Stimulated activated naive CD8-positive, alpha-beta T cell treated with anti-CD3 and anti-CD28 coated beads, Interleukin-15, Interleukin-2, amounts not matched to agents 100 U/mL and 50 U/mL, for 24 hours (primary cell): ENCODE measurements at regions not wholly inside any gene's neighbourhood (a gene's known extent, or its start where the extent isn't known, plus 50 kb on each side); places are given as distances from the start of the nearest gene placed in this dataset.
A peak's percentile ranks its signal among the peaks of the same experiment; 100 is the strongest.

Experiments
- ATAC-seq: fragments of 150-1000 bp; cut with Tn5 transposase; one replicate; pipeline ENCODE4 v1.10.0; 2021
- DNase-seq: peaks from one replicate; pipeline ENCODE4 v3.0.0; 2021

DNA sequence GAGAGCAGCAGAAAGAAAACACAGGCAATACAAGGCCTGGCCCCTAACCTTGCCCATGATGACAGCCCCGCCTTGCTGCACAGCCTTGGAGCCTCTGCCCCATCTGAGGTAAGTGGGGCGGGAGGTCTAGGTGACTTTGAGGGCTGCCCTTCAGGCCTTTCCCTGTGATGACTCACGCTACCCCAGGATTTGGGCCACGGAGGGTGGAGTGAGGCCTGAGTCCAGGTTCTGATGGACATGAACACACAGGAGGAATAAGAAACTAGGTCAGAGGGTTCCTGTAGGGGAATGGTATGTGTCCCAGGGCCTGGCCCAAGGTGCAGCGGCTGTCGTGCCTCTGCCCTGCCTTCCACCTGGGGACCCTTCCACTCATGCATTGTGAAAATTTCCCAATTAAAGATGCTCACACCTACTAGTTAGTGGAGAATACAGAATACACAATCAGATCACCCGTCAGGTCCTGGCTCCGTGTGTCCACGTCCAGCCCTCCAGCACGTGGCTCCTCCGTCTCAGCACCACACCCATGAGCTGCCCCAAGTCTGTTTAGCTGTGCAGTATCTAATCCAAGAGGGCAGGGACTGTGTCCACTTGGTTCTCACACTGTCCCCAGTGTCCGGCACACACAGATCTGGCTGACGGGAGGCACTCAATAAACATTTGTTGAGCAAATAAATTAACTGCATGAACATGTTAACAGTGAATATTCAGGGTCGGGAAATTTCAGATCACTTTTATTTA, 111.0 kb downstream of the CHST1 start:
- DNase-seq = no peak
- no peak for ATAC-seq

DNA sequence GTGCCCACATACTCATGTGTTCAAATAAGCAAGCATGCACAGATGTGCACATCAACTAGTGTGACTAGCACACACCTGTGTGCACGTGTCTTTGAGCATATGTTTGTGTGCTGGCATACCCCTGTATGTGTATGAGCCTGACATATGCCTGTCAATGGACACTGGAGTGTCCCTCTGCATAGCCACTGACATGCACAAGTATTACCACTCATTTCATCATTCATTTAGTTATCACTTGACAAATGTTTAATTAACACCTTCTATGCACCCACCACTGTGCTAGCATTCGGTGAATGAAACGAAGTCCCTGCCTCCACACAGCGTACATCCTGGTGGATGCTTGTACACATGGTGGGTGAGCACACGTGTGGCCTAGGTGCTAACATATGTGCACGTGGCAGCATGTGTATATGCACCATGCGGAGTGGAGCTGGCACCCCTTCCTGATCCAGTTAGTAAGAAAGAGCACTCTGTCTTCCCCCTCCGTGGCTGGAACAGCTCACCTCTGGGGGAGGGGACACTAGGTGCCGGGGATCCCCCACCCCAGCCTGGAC, 112.0 kb downstream of the CHST1 start:
- ATAC-seq = no peak
- no peak for DNase-seq

DNA sequence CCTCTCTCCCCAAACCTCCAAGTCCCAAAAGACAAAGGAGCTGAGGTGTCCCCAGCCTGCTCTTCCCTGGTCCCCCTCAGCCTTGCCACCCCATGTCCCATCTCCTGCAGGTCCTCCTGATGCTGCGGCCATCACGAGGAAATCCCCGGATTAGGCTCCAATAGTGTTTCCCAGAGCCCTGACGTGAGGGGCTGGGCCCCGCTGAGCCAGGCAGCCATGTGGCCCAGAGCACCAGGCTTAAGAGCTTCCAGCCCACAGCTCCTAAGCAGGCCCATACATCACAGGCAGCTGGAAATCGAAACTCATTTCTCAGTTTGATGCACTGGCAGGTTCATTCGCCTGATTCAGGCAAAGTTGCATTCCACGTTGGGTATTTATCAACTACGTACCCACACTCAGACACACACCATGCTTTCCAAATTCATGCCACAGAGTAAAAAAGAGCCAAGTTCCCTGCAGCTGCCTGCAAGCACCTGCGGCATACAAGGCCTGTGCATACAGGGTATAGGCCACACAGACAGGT, 114.2 kb downstream of the CHST1 start:
- DNase-seq = no peak
- no peak for ATAC-seq

DNA sequence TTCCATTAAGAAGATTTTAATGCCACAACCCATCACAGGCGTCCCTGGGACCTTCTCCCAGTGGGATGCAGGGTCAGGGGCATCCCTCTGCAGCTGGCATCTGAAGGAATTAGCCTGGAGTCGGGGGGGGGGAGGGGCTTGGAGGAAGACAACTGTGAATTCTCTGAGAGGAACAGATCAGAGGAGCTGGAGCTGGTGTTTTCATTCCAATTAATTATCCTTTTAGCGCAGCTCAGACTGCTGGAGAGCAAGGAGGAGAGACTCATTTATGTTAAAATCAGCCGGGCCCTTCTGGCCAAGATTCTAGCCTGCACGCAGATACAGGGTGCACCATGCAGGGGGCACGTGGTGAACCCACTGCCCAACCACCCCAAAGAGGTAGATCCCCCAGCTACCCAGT, 116.2 kb downstream of the CHST1 start:
- ATAC-seq (no peak), DNase-seq (no peak)

DNA sequence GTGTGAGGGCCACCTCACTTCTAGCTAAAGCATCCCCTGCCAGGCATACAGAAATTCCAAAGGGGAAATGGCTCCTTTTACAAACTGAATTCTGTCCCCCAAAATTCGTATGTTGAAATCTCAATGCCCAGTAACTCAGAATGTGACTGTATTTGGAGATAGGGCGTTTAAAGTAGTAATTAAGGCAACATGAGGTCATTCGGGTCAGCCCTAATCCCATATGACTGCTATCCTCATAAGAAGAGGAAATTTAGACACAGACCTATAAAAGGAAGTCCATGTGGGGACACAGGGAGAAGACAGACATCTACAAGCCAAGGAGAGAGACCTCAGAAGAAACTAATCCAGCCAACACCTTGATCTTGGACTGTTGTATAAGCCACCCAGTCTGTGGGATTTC, 119.1 kb downstream of the CHST1 start:
- ATAC-seq (no peak), DNase-seq (no peak)

DNA sequence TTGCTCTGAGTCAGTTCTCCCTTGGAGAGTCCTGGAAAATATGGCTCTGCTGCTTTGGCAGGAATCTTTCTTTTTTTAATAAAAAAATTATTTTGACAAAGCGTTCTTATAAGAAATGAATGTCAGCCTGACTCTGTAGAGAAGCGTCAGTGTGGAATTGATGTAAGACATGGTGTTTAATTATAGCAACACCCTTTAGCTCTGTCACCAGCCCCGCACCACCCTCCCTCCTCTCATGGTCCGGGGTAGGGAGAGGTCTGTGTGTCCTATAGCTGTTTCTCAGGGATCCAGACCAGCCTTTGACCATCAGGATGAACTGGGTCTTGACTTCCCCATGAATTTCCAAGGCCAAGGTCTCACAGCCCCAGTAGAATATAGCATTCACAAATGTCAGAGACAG, 120.6 kb downstream of the CHST1 start:
- DNase-seq = no peak
- ATAC-seq = no peak

DNA sequence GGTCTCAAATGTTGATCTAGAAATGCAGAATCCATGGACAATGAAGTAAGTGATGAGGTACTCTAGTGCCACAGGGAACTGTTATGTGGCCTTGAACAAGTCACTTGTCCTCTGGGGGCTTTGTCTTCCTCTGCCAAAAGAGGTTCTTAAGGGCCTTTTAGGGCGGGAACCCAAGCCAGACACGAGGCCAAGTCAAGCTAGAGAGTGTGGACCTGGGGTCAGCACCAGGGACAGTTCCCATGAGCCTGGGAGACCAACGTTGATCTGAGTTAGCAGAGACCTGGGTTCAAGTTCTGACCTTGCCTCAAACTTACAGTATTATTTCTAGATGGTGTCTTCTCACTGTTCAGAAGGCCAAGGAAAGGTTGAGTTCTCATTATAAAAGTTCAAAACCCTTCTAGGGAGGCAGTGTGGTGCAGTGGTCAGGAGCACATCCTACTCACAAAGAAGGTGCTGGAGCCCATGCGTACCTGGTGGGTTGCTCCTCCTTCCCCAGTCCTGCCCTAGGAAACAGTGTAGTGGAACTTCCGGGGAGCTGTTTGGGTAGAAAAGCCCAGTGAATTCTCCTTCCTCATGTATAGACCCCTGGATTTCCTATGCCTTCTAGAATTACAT, 121.5 kb downstream of the CHST1 start:
- DNase-seq (peak; percentile 21), ATAC-seq (no peak)

DNA sequence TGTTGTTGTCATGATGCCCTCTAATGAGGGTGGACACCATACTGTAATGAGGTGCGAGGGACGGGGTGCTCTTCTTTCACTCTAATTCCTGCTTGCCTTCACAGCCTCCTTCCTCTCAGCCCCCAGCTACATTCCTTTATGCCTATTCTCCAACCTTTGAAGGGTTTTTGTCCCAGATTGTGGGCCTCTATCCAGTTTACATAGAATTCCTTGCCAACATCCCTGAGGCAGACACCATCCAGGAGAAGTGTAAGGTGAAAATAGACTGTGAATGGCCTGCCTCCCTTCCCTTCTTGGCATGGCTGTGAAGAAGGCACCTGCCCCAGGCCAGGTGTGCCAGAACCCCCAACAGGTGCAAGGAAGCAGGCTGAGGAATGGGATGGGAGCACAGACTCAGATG, 122.3 kb downstream of the CHST1 start:
- DNase-seq (no peak), ATAC-seq (no peak)

DNA sequence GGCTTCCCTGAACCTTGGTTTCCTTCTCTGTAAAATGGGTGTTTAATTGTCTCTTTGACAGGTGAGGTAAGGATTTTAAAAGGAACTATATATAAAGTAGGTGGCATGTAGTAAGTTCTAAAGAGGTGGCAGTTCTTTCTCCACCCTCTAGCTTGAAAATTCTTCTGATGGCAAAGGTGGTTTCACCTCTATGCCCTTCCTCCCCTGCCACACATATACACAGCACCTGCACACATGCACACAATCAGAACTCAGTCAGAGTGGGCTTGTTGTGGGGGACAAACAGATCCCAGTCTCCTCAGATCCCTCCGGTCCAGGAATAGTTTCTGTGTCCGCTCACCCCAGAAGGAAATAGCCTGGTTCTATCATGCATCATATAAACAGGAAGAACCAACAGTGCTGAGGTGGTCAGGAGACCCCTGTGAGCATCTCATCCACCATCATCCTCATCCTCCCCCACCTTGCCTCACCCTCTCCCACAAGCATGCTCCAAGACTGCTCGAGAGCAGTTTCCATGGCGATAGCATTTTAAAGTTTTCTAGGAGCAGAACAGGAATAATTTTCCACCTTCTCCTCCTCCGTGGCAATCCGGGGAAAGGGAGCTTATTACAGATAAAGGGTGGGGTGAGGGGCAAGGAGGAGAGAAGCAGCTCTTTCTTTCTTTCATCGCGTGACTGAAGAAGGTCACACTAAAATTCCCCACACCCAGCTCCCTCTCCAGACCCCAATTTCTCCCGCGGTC, 123.6 kb downstream of the CHST1 start:
- ATAC-seq (no peak), DNase-seq (no peak)

DNA sequence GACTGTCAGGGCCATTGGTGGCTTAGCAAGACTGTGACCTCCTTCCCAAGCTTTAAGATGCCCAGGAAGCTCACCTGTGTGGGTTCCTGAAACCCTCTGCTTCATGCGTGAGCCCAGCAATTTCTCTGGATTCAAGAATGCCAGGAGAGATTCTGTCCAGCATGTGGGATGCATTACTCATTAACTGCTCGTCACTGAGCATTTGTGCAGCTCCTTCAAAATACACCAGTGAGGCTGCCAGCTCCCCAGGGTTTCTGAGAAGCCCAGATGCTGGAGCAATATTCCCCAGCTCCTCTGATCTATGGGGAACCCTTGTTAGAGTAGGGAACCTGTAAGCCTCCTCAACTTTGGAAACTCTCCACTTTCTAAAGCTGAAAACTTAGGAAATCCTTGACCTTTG, 126.5 kb downstream of the CHST1 start:
- no peak for ATAC-seq
- no peak for DNase-seq

DNA sequence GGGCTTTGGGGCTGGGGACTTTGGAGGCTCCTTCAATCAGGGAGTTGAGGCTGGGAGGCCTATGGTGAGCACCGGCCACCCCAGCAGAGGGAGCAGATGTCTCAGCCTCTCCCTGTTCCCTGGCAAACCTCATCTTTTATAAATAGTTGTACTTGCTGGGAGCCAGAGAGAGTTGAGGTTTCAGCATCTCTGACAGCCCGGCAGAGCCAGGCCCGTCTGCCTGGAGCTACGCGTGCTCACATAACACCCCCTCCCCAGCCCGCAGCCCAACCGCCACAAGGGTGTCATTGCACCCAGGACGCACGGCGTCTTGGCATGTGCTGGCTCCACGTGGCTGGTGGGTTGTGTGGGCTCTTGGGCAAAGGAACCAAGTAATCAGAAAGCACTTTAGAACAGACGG, 127.1 kb downstream of the CHST1 start:
- ATAC-seq (no peak), DNase-seq (no peak)

DNA sequence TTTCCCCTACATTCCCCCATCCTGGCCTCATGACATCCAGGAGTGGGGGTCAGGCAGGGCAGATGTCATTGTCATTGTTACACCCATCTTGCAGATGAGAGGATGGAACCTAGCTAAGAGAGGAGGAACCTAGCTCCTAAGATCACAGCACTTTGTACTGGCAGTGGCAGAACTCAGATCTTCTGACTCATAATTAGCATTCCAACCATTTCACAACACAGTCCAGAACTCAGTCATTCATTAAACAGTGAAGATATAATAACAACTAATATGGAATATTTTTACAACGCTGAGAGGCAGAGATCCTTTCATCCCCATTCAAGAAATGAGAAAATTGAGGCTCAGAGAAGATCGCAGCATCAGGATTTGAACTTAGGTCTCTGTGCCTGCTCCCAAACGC, 127.8 kb downstream of the CHST1 start:
- no peak for DNase-seq
- no peak for ATAC-seq

DNA sequence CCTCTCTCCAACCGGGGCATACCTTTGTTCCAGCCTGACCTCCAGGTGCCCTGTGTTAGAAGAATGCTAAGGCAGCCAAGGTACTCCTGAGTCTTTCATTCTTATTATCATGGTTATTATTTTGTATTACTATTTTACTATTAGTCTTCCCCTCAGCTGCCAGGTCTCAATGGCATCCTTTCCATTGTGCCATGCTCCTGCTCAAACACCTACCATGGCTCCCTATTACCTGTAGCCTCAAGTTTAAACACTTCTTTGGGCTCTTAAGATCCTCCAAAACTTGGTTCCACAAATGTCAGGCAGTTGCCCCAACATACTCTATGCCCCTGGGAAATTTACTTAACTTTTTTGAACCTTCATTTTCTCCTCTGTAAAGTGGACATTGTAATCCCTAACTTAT, 130.4 kb downstream of the CHST1 start:
- ATAC-seq = no peak
- DNase-seq = no peak

DNA sequence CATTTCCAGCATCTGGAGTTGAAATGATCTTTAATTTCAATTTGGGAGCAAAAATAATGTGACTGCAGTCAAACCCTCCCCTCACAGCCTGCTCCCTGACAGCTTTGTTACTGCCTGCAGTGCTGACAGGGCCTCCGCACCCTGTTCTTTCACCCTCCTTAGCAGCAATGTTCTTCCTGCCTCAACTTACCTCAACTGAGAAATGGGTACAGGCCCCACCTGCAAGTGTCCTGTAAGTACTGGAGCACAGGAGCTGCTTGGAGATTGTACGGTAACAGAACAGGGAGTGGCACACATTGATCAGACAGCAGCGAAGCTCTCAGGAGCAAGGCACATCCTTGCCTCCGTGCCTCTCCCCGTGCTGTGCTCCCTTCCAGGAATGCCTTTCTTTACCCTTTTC, 131.3 kb downstream of the CHST1 start:
- ATAC-seq (no peak), DNase-seq (no peak)

DNA sequence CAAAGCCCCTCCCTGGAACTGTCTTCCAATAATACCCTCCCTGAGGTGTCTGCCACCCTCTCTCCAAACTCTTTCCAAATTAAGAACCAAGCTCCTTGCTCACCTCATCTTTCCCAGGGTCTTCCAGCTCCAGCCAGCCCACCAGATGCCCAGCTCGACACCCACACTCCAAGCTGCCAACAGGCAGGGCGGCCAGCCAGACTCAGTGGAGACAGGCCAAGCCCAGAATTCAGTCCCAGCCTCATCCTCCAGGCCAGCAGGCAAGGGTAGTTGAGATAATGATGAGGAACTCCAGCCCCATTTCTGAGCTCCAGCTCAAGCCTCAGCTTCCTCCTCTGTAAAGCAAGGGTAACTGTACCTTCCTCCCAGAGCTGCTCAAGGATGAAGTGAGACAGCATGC, 132.9 kb downstream of the CHST1 start:
- DNase-seq = no peak
- no peak for ATAC-seq

DNA sequence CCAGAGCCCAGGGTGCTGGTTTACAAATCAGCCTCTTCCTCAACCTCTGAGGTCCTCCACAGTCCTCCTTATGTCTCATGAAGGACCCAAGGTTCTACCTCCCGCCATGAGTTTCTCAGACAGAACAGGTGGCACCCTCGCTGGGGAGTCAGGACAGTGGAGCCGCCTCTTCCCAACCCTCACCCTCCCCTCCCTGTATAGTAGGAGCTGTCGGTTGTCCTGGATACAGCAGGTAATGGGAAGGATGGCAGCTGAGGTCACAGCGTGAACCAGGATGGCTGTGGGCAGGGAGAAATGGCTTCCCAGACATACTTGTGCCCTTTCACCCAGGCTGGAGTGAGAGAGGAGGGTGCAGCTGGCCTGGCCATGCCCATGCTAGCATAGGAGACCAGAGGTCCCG, 134.6 kb downstream of the CHST1 start:
- no peak for ATAC-seq
- DNase-seq = no peak

DNA sequence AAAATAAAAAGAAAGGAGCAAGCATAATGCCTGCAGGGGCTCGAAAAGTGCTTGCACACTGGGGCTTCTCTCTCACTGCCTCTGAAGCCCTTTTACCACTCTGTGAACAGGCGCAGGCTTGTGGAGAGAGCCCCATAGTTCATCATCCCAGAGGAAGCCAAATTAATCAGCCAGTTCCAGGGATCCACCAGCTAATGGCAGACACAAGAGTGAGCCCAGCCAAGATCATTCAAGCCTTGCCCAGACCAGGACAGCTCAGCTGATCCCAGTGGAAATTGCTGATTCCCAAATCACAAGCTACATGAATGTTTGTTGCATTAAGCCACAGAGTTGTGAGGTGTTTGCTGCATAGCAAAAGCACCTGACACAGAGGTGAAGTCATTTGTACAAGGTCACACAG, 135.3 kb downstream of the CHST1 start:
- ATAC-seq (no peak), DNase-seq (no peak)

DNA sequence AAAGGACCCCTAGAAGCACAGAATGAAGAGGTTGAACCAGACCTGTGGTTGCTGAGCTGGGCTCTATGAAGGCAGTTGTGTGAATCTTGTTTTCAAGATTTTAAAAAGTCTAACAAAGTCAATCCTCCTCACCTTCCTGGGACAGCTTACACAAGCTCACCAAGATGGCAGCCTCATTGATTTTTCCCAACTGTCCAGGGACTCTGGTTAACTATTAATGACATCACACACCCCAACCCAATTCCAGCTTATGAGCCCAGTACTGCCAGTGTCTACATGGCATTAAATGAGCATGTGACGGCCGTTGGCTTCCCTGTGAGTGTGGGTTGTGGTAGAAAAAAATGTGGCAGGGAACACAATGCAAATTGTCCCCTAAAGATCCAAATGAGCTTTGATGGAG, 137.0 kb downstream of the CHST1 start:
- no peak for DNase-seq
- no peak for ATAC-seq

DNA sequence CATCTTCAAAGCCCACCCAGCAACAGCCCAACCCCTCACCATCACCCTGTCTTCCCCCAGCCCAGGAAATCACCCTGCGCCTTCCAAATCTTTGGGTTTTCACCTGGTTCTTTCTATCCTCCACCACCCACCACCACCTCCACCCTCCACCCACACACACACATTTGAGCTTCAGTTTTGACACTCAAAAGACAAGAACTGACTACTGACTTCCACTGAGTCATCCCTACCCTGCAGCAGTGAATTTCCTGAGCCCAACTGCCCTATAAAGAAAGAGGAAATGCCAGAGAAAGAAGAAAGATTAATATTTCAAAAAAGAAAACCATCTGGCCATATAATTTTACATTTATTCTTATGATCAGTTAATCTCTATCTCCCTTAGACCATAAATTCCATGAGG, 137.5 kb downstream of the CHST1 start:
- no peak for ATAC-seq
- peak; percentile 7 for DNase-seq

DNA sequence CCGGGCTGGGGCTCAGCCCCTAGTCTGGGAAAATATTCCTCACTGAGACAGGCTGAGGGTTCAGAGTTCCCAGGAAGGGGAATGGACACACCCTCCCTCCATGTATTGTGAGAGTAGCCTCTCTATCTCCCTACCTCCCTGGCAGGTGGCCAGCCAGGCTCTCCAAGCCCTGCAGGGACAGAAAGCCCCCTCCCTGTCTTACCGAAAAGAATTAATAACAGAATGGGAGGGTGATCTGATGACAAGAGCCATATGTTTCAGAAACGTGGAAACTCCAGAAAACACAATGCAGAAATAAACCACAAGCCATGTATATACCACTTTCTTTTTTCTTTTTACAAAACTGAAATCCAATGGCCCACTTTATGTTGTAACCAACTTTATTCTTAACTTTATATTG, 140.0 kb downstream of the CHST1 start:
- DNase-seq = no peak
- ATAC-seq = no peak

DNA sequence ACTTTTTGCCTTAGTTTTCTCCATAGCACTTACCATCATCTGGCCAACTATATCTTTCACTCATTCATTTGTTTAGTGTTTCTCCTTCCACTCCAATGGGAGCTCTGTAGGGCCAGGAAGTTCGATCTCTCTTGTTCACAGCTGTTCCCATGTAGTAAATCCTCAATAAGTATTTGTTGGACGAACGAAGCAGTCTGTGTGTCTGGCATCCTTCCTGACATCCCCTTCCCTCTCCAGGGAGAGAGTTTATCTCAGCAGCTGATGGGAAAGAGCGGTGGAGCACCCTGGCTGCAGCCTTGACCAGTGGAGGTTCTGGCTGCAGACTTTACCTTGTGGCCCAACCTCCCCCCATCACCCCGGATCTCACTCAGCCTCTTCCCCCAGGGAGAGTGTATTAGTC, 141.7 kb downstream of the CHST1 start:
- ATAC-seq (no peak), DNase-seq (no peak)

DNA sequence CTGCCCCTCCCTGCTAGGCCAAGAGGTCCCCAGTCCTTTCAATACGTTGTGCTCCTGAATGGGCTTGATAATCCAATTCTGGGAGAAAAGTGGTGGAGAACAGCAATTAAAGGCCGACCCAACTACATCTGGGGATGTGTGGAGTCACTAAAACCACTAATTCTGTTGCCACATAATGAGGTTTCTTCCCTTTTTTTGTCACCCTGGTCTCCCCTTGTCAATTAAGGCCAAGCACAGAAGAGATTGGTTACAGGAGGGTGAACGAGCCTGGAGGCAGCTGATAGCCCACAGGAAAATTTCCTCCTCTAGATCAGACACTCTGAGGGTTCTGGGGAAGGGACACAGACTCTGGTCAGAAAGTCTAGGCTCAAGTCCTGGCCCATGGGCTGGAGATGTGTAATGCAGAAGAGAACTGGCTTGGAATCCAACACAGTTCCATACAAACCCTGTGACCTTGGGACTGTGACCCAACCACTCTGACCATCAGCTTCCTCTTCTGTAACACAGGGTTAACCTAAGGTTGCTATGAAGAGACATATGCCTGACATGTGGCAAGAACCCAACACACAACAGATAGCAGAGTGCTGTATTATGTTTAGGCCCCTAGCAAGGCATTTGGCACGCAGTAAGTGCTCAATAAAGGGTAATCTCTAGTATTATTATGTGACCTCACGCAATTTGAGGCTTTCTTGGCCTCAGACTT, 146.4 kb downstream of the CHST1 start:
- ATAC-seq (no peak), DNase-seq (no peak)
